GM10248 (cell line): ENCODE measurements at regions not wholly inside any gene's neighbourhood (a gene's known extent, or its start where the extent isn't known, plus 50 kb on each side); places are given as distances from the start of the nearest gene placed in this dataset.

Experiments
- CTCF ChIA-PET: fragments of 300-600 bp; sonication (Branson Sonifier 250); formaldehyde crosslinking; extraction: SDS; loops from one replicate; lab custom pipeline; 2021; ENCODE audit warnings: antibody characterized with exemption; lab: Yijun Ruan, JAX
- POLR2A ChIA-PET: fragments of 350-650 bp; sonication (Branson Sonifier 250); formaldehyde crosslinking; extraction: SDS; loops from one replicate; lab custom pipeline; 2020; ENCODE audit warnings: antibody characterized with exemption; lab: Yijun Ruan, JAX
- DNase-seq: peaks from one replicate; pipeline ENCODE4 v3.0.0; 2012; ENCODE audit errors: extremely low spot score
- TF ChIP-seq, protein P1 (sequence below): IDR thresholded peaks from 2 replicates; pipeline ENCODE4 v1.5.1; 2012; ENCODE audit warnings: mild to moderate bottlenecking, low read depth; ENCODE audit errors: extremely low read depth, missing control alignments, control extremely low read depth

DNA sequence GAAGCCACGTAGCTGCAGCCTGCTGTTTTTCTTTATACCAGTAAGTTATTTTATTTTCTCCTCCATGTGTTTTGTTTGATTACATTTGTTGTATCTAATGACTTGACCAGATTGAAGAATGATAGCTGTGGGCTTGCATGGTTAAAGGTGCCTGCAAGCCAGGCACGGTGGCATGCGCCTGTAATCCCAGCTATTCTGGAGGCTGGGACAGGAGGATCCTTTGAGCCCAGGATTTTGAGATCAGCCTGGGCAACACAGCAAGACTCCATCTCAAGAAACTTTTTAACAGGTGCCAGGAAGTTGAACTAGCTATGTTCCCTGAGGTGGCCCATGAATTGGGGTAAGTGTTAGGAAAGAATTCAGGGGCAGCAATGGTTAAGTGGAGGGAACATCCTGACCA is 179.4 kb downstream of the IRS1 start:
- DNase-seq, result no peak
- ChIA-PET CTCF (no interaction called here), POLR2A (no interaction called here)
- TF ChIP-seq, protein P1, sequence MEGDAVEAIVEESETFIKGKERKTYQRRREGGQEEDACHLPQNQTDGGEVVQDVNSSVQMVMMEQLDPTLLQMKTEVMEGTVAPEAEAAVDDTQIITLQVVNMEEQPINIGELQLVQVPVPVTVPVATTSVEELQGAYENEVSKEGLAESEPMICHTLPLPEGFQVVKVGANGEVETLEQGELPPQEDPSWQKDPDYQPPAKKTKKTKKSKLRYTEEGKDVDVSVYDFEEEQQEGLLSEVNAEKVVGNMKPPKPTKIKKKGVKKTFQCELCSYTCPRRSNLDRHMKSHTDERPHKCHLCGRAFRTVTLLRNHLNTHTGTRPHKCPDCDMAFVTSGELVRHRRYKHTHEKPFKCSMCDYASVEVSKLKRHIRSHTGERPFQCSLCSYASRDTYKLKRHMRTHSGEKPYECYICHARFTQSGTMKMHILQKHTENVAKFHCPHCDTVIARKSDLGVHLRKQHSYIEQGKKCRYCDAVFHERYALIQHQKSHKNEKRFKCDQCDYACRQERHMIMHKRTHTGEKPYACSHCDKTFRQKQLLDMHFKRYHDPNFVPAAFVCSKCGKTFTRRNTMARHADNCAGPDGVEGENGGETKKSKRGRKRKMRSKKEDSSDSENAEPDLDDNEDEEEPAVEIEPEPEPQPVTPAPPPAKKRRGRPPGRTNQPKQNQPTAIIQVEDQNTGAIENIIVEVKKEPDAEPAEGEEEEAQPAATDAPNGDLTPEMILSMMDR, result no peak

DNA sequence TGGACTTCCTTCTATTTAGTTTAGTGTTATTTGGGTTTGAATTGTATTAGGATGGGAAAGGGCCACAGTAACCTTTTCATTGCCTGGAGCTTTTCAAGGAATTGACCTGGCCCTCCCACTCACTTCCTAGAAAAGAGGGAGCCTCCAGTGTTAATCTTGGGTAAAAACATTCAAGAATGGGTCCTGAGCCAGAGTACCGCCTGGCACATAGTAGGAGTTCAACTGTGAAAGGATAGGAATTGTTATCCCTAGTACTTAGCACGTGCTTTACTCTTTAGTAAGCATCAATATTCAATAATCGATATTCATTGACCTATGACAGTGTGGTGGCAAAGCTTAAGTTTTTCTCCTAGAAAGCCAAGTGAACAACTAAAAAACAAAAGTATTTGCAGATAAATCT is 179.9 kb downstream of the IRS1 start:
- TF ChIP-seq, protein P1, result no peak
- ChIA-PET POLR2A (no interaction called here), CTCF (no interaction called here)
- DNase-seq, result no peak

DNA sequence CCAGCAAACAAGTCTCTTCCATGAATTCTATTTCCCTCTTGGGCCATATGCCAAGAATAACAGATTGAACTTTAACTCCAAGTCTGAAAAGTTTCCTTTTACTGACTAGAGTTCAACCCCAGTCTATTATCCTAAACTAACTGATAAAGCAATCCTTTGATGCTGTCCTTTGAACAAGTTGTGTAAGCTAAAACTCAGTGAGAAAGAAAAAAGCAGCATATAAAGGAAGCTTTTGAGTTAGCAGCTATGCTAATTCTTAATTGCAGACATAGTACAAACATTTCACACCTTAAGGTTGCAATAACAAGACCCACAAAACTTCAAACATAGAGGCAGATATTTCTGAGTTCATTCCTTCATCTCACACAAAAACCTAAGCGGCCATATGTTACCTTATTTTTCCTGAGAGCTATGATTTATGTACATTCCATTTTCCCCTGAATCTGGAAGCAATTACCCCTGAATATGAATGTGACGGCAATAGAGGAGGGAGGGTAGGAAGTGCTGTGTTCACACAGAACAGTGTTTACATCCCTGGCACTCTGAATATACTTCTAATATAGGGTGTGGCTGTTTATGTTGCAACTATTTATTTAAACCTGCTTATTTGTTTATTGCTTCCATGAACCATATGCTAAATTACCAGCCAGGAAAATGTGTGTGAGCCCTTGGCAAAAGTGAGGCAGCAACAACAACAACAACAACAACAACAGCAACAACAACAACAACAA is 180.6 kb downstream of the IRS1 start:
- CTCF ChIA-PET, result no interaction called here
- no peak for DNase-seq
- TF ChIP-seq, protein P1, result no peak
- POLR2A ChIA-PET, result no interaction called here

DNA sequence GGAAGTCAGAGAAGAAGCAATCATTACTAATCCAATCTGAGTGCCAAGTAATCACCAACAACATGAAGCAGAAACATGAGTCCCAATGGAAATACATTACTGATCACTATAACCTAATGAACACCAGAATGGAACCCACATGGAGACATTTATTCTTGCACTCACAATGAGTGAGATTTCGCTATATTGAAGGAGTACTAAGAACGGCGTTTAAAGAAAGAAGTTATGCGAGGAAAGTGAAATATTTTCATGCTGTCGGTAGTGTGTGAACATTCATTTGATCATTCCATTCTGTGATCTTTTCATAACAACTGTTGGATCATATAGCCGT is 181.1 kb downstream of the IRS1 start:
- CTCF ChIA-PET, result no interaction called here
- POLR2A ChIA-PET, result no interaction called here
- DNase-seq, result no peak
- TF ChIP-seq, protein P1, result no peak

DNA sequence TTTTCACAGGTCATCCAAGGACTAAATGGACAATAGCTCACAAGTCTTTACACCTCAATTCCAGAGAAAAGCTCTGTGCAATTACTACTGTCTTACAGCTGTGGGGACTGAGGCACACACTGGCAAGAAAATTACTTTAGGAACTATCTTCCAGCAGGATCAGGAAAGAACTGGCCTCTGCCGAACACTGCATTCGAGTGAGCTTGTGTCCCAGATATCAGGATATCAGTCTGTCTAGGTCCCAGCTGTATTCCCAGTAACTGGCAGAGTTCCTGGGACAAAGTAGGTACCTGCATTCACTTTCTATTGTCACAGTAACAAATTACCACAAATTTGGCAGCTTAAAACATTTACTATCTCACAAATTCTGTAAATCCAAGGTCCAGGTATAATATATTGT is 183.7 kb downstream of the IRS1 start:
- TF ChIP-seq, protein P1, result no peak
- no peak for DNase-seq
- ChIA-PET POLR2A (no interaction called here), CTCF (interaction anchor here (1.1 kb wide), 1 partner anchor 12 kb away, joined by 5 read pairs; no protein-coding TSS in a partner anchor)

DNA sequence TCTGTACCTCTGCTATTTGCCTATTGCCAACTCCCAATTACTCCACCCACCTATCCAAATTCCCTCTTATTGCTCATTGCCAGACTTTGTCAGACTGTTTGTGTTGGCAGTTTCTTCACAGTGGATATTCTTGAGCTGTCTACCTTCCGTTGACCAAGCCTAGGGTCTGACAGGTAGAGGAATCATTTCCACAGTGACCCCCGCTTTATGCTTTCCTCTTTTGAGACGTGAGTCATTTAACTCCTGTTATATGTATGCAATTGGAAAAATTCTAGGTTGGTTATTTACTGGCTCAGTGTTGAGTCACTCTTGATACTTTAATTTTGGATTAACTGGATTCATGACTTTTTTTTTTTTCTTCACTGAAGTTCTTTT is 187.7 kb downstream of the IRS1 start:
- ChIA-PET CTCF (no interaction called here), POLR2A (no interaction called here)
- TF ChIP-seq, protein P1, result no peak
- DNase-seq, result no peak
